PC-3 (cell line): ENCODE measurements at regions not wholly inside any gene's neighbourhood (a gene's known extent, or its start where the extent isn't known, plus 50 kb on each side); places are given as distances from the start of the nearest gene placed in this dataset.

Experiments
- ATAC-seq: fragments of 200-7000 bp; cut with Tn5 transposase; 2 replicates; pipeline ENCODE4 v1.9.1; 2020; ENCODE audit warnings: mild to moderate bottlenecking, moderate library complexity
- BruUV-seq: library from RNA; stranded (reverse); fragments of 400-500 nt; replicated peaks from 2 replicates; lab custom pipeline; 2021; lab: Mats Ljungman, UMichigan
- CTCF ChIA-PET: fragments of 300-600 bp; sonication (Branson Sonifier 250); formaldehyde crosslinking; loops from one replicate; lab custom pipeline; 2022; ENCODE audit warnings: antibody characterized with exemption; lab: Charles Lee
- POLR2A ChIA-PET: fragments of 300-600 bp; sonication (Branson Sonifier 250); formaldehyde crosslinking; loops from one replicate; lab custom pipeline; 2022; ENCODE audit warnings: antibody characterized with exemption; ENCODE audit not compliant: unreplicated experiment; lab: Charles Lee
- DNase-seq: peaks from one replicate; pipeline ENCODE4 v3.0.0-alpha.2; 2015
- H2AFZ ChIP-seq: fragments of 300-600 bp; sonication (generic); 2 replicates; pipeline ENCODE4 v1.6.0; 2016; ENCODE audit warnings: antibody characterized with exemption, low read length
- H3F3A ChIP-seq: fragments of 300-600 bp; sonication (generic); one replicate; pipeline ENCODE4 v1.6.0; 2017; ENCODE audit warnings: antibody characterized with exemption, low read length, control low read depth, mild to moderate bottlenecking; ENCODE audit not compliant: unreplicated experiment
- H3K27ac ChIP-seq: fragments of 300-600 bp; sonication (generic); 2 replicates; pipeline ENCODE4 v1.5.1; 2016; ENCODE audit warnings: mild to moderate bottlenecking, low read length
- H3K27me3 ChIP-seq: fragments of 300-600 bp; sonication (generic); 2 replicates; pipeline ENCODE4 v1.6.1; 2016; ENCODE audit warnings: low read length, mixed read lengths
- H3K36me3 ChIP-seq: fragments of 300-600 bp; sonication (generic); 2 replicates; pipeline ENCODE4 v1.6.1; 2016; ENCODE audit warnings: low read depth, mixed run types, low read length, mixed read lengths
- H3K4me1 ChIP-seq: fragments of 300-600 bp; sonication (generic); 2 replicates; pipeline ENCODE4 v1.5.1; 2016; ENCODE audit warnings: low read length; ENCODE audit not compliant: insufficient read depth
- H3K4me2 ChIP-seq: fragments of 300-600 bp; sonication (generic); 2 replicates; pipeline ENCODE4 v1.6.0; 2016; ENCODE audit warnings: low read length
- H3K4me3 ChIP-seq: fragments of 300-600 bp; sonication (generic); 2 replicates; pipeline ENCODE4 v1.5.1; 2016; ENCODE audit warnings: mild to moderate bottlenecking, low read length, mixed read lengths
- H3K79me2 ChIP-seq: fragments of 300-600 bp; sonication (generic); 2 replicates; pipeline ENCODE4 v1.6.1; 2017; ENCODE audit warnings: low read length, mixed read lengths
- H3K9ac ChIP-seq: fragments of 300-600 bp; sonication (generic); 2 replicates; pipeline ENCODE4 v1.6.0; 2016; ENCODE audit warnings: mild to moderate bottlenecking, low read length
- H3K9me2 ChIP-seq: fragments of 300-600 bp; sonication (generic); replicated peaks from 2 replicates; pipeline ENCODE4 v1.6.1; 2016; ENCODE audit warnings: mixed run types, low read length, mixed read lengths
- H3K9me3 ChIP-seq: fragments of 300-600 bp; sonication (generic); 2 replicates; pipeline ENCODE4 v1.6.1; 2016; ENCODE audit warnings: low read length, mixed read lengths
- H4K20me1 ChIP-seq: fragments of 300-600 bp; sonication (generic); 2 replicates; pipeline ENCODE4 v1.6.1; 2016; ENCODE audit warnings: low read length, mixed read lengths
- EZH2 ChIP-seq: fragments of 300-600 bp; sonication (generic); IDR thresholded peaks from one replicate; pipeline ENCODE4 v1.6.1; 2017; ENCODE audit warnings: antibody characterized with exemption, mild to moderate bottlenecking, low read length; ENCODE audit not compliant: unreplicated experiment
- EZH2phosphoT487 ChIP-seq: fragments of 300-600 bp; sonication (generic); IDR thresholded peaks from 2 replicates; pipeline ENCODE4 v1.6.1; 2018; ENCODE audit warnings: mild to moderate bottlenecking, antibody characterized with exemption, low read length, borderline replicate concordance
- intact Hi-C: fragments of 100-400 bp; cut with micrococcal nuclease; formaldehyde crosslinking; loops from 2 replicates; pipeline ENCODE4 v1.9.0; 2023
- TF ChIP-seq, protein P1 (sequence below): fragments of 300-600 bp; sonication (generic); conservative IDR thresholded peaks from 2 replicates; pipeline ENCODE4 v1.5.1; 2017; ENCODE audit warnings: antibody characterized with exemption, low read depth, mild to moderate bottlenecking, low read length

GRCh38 chr5:114999176-114999575 lies 170.5 kb downstream of the TRIM36 start:
- no peaks in the 10 kb centered on the region for H3K27me3 ChIP-seq
- H3K9me2 ChIP-seq: no peaks in the 10 kb centered on the region
- no peak overlapping the region for H3K4me3 ChIP-seq
- no peak for TF ChIP-seq EZH2
- no peak for TF ChIP-seq EZH2phosphoT487
- H3K36me3 ChIP-seq: no peaks in the 10 kb centered on the region
- ChIA-PET CTCF (no interaction called here), POLR2A (no interaction called here)
- BruUV-seq: no TSS peak
- no peaks in the 10 kb centered on the region for H3K4me1 ChIP-seq
- H3F3A ChIP-seq: no peaks in the 10 kb centered on the region
- H3K9me3 ChIP-seq: no peaks in the 10 kb centered on the region
- ATAC-seq (no peak), DNase-seq (no peak)
- no peak overlapping the region for H3K27ac ChIP-seq
- H4K20me1 ChIP-seq: no peaks in the 10 kb centered on the region
- no peak overlapping the region for H2AFZ ChIP-seq
- H3K79me2 ChIP-seq: no peaks in the 10 kb centered on the region
- H3K4me2 ChIP-seq: no peak overlapping the region
- intact Hi-C loops: no loop called here
- H3K9ac ChIP-seq: no peak overlapping the region

DNA sequence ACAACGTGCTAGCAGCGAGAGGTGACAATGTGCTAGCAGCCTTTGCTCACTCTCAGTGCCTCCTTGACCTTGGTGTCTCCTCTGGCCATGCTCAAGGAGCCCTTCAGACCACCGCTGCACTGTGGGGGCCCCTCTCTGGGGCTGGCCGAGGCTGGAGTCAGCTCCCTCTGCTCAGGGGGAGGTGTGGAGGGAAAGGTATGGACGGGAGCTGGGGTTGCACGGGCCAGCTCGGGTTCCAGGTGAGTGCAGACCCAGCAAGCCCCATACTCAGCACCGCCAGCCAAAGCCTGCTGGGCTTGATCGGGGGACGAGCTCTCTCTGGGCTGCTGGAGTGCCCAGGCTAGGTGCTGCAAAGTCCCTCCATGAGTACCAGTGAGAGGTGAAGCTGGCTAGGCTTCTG lies 180.2 kb downstream of the TRIM36 start:
- ChIA-PET POLR2A (no interaction called here), CTCF (no interaction called here)
- H3K27ac ChIP-seq: no peak overlapping the region
- no peak overlapping the region for H3K4me3 ChIP-seq
- no peaks in the 10 kb centered on the region for H3K9me2 ChIP-seq
- H3K4me2 ChIP-seq: no peak overlapping the region
- H4K20me1 ChIP-seq: no peaks in the 10 kb centered on the region
- H3F3A ChIP-seq: no peaks in the 10 kb centered on the region
- no peak overlapping the region for H2AFZ ChIP-seq
- H3K9ac ChIP-seq: no peak overlapping the region
- no peaks in the 10 kb centered on the region for H3K9me3 ChIP-seq
- H3K27me3 ChIP-seq: no peaks in the 10 kb centered on the region
- no TSS peak for BruUV-seq
- no peaks in the 10 kb centered on the region for H3K4me1 ChIP-seq
- intact Hi-C loops: no loop called here
- no peak for ATAC-seq
- no peaks in the 10 kb centered on the region for H3K79me2 ChIP-seq
- TF ChIP-seq, protein P1, sequence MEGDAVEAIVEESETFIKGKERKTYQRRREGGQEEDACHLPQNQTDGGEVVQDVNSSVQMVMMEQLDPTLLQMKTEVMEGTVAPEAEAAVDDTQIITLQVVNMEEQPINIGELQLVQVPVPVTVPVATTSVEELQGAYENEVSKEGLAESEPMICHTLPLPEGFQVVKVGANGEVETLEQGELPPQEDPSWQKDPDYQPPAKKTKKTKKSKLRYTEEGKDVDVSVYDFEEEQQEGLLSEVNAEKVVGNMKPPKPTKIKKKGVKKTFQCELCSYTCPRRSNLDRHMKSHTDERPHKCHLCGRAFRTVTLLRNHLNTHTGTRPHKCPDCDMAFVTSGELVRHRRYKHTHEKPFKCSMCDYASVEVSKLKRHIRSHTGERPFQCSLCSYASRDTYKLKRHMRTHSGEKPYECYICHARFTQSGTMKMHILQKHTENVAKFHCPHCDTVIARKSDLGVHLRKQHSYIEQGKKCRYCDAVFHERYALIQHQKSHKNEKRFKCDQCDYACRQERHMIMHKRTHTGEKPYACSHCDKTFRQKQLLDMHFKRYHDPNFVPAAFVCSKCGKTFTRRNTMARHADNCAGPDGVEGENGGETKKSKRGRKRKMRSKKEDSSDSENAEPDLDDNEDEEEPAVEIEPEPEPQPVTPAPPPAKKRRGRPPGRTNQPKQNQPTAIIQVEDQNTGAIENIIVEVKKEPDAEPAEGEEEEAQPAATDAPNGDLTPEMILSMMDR: no peak
- TF ChIP-seq EZH2phosphoT487 (no peak), EZH2 (no peak)
- no peaks in the 10 kb centered on the region for H3K36me3 ChIP-seq
- no peak for DNase-seq

DNA sequence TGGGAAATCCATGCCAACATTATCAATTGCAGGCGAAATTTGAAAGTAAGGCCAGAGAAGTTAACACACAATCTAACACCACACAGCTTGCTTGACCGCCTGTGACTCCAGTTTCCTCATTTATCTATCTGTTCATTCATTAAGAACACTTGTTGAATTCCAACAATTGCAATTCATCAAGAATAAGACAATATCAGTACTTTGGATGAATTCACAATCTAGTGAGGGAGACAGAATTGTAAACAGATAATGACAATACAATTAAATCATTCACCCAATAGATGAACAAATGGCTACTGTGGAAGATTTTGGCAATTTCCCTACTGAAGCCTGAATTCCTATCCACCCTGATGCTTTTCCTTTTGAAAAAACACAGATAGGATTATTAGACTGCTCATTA lies 181.6 kb downstream of the TRIM36 start:
- no peak for ATAC-seq
- no peak overlapping the region for H3K4me2 ChIP-seq
- H3K9ac ChIP-seq: no peak overlapping the region
- H3F3A ChIP-seq: no peaks in the 10 kb centered on the region
- no peak overlapping the region for H3K4me3 ChIP-seq
- no TSS peak for BruUV-seq
- POLR2A ChIA-PET: no interaction called here
- no peak overlapping the region for H3K27ac ChIP-seq
- no peak overlapping the region for H2AFZ ChIP-seq
- H3K27me3 ChIP-seq: no peaks in the 10 kb centered on the region
- no peaks in the 10 kb centered on the region for H3K36me3 ChIP-seq
- CTCF ChIA-PET: no interaction called here
- no peaks in the 10 kb centered on the region for H3K9me3 ChIP-seq
- DNase-seq: no peak
- intact Hi-C loops: no loop called here
- no peaks in the 10 kb centered on the region for H3K9me2 ChIP-seq
- no peaks in the 10 kb centered on the region for H3K79me2 ChIP-seq
- no peaks in the 10 kb centered on the region for H4K20me1 ChIP-seq
- H3K4me1 ChIP-seq: no peaks in the 10 kb centered on the region
- TF ChIP-seq, protein P1: no peak
- TF ChIP-seq EZH2phosphoT487 (no peak), EZH2 (no peak)
